GM18858 (cell line): ENCODE measurements at regions not wholly inside any gene's neighbourhood (a gene's known extent, or its start where the extent isn't known, plus 50 kb on each side); places are given as distances from the start of the nearest gene placed in this dataset.

ENCODE experiments used
- ATAC-seq: cut with Tn5 transposase; IDR thresholded peaks from one replicate; pipeline ENCODE4 v1.9.1; 2021; ENCODE audit not compliant: unreplicated experiment

DNA sequence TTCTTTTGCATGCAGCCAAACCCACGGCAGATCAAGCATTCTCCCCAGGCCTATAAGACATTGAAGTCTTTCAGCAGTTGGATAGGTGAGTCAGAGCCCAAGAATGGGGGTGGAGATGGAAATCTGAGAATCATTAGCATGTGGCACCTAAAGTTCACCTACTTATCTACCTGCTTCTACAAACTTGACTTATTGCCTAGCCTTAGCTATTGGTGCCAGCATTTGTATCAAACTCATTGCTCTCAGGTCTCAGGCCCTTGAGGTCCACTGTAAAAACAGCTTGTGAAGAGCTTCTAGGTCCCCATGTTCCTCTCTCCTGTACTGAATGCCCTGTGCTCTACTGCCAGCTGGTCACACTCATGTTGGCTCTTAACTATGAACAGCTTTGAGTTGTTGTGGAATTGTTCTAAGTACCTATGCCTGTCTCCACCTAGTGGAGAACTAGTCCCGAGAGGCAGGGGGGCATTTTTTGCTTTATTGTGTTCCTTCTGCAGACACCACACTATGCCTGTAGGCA is 278.4 kb upstream of the SPRED2 start:
- ATAC-seq = no peak

DNA sequence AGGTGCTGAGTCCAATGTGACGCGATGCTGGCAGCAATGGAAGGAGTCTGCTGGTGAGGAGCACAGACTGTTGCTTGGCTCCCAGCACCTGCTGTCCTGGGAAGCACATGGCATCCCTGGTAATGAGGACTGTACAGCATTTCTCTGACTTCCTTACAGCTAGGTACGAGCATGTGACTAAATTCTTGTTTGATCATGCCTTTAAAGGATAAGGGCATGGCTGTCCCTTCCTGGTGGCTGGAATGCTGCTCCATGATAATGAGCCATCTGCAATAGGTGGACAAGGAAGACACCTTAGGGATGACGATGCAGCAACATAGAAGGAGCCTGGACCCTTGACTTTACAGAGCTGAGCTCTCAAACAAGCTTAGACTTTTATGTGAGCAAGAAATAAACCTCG is 278.0 kb upstream of the SPRED2 start:
- ATAC-seq = no peak

DNA sequence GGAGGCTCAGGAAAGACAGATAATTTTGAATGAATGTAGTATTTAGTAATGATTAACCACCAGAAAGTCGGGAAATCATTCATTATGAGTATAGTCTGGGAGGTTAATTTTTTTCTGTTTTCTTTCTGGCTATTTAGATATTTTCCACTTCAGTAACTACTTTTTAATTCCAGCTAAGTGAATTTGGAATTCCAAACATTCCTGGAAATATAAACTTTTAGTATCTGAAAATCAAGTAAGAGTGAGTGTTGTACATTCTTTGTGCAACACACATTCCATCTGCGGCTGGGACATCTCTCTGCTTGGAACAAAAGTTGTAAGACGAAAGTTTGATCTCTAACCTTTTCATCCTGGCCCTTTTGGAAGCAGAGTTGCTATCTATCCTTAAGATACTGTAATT is 275.7 kb upstream of the SPRED2 start:
- ATAC-seq = no peak

DNA sequence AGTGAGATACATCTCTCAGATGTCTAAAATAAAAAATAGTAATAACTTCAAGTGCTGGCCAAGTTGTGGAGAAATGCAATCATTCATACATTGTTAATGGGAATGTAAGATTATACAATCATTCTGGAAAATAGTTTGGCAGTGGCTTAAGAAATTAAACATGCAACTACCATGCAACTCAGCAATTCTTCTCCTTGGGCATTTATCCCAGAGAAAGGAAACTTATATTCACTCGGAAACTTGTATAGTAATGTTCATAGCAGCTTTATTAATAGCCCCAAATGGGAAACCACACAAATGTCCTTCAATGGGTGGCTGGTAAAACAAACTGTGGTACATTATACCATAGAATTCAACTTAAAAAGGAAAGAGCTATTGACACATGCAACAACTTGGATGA is 274.0 kb upstream of the SPRED2 start:
- no peak for ATAC-seq

DNA sequence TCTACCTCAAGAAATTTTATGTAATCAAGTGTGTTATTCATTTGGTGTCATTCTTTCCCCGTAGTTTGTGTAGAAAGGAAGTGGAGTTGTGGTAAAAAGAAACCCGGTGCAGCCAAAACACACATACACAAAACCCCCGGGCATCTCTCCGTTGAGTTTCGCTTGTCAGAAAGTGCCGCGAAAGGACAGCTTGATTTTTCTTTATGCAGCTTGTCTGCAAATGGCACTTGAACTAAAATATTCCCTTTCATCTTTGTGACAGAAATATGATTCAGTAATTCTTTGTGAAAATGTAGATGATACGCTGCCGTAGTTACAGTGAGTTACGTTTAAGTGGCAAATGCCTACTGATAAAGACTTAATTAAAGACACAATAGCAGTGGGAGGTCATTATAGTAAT is 268.8 kb upstream of the SPRED2 start:
- ATAC-seq = no peak

DNA sequence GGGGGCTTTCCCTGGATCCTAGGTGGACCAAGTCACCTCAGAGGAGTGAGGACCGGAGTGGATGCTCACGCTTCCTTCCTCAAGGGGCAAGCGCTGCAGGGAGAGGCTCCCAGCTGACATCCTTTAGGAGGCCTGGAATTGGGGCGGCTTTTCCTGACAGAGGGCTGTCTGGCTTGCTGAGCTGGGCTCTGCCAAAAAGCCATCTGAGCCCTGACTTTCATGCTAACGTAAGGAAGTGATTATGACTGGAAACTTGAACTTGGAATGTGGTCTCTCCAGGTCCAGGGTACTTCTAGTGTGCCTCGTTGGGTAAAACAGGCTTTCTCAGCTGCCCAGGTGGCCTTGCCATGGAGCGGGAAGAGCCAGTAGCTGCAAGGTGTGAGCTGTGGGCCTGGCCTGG is 268.3 kb upstream of the SPRED2 start:
- ATAC-seq = no peak

DNA sequence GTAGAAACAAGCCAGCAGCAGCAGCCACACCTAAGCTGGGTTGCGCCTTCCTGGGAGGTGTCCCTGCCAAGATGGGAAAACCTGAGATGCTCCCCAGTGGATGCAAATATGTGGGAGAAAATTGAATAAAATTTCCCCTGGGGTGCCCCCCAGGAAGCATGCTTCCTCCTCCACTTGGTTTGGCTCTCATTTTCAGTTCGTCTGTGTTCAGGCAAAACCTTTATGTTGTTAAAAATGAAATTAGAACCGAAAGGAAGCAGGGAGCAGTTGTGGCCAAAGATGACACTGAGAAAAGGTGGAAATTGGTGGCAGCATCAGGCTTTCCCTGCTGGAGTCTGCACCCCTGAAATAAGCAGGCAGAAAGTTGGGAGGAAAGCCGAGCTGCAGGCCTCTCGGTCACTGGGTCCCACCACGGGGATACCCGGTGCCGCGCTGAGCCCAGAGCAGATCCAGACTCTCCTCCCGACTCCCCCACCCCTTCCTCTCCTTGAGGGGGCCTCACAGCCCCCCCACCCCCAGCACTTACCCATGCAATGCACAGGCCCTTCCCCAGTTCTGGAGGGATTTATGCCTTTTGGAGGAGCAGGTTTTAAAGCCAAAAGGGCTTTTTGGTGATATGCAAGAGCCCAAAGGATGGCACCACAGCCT is 267.7 kb upstream of the SPRED2 start:
- ATAC-seq = no peak

DNA sequence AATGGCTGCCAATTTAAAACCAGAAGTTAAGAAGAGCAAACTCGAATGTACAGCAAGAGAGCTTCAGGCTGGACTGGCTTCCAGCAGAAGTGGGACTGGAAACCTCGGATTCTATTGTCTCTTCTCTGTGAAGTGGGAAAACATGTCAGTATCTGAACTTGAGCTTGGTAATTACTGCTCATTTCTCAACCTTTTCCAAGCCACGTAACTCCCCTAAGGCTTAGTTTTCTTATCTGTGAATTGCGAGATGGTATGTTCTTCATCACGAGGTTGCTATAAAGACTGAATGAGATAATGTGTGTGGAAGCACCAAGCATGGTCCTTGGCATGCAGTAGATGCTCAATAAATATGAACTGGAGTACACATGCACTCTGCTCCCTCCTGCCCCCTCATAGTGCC is 259.4 kb upstream of the SPRED2 start:
- no peak for ATAC-seq

DNA sequence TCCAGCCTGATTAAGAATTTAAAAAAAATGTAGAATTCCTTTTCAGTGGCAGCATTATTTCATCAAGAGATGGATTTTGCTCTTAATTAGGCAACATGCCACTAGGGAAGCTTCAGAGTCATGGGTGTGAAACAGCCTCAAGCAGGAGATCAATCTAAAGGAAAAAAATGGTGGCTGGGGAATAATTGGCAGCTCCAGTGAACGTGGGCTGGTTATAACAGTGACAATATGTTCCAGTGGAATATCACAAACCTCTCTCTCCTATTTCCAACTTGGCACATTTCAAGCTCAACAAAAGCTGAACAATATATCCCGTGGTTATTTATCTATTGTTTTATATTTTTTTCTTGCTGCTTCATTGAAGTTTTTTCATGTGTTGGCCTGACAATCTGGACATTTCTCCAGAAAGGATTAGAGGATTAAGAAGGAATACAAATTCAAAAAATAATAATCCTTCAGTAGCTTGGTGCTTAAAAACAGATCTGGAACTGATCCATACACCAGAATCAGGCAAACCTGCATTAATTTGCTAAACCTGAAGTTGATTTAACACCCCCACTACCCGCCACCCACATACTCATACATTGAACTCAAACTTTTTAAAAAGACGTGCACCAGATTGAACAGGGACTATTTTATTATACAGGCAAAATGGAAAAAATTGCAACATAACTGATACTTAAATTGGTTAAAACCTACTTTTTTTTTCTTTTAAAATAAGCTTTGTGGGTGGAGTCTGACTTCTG is 255.9 kb upstream of the SPRED2 start:
- no peak for ATAC-seq

DNA sequence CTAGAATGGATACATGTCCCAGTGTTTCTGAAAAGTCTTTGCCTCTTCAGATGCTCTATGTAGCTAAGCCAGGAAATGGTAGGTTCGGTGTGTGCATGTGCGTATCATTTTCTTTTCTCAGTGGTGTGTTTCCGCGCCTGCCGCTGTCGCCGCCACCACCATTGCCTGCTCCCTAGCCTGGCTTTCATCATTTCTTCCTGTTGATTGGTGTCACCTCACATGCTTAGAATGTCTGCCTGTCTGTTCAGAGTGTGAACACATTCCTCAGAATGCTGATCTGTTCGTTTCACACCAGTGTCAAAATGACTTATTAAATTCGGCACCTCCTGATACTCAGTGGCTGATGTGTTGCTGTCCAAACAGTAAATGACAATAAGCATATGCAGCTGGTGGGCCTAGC is 255.2 kb upstream of the SPRED2 start:
- no peak for ATAC-seq

DNA sequence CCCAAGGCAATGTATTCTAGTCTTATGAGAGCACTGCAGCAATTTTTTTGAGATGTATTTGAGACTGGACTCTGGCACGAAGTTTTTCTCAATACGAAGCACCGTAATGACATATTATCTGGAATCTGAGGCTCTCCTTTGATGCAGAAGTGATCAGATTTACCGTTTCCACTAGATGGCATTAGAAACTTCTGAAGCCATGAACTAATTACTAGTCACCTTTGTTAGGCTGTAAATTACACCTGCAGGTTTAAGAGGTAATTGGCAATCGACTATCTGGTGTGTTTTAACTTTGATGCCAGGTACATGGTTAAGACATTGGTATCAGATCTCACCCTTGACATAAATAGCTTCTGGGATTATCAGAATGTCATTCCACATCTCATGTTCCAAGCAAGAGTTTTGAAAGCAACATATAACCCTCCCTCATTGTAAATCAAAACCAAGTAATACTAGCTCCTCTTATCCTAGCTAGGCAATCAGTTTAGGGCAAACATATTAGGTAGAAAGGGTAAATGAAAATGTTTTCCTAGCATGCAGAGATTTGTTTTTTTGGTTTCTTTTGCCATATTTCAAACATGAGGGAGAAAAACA is 254.6 kb upstream of the SPRED2 start:
- no peak for ATAC-seq

DNA sequence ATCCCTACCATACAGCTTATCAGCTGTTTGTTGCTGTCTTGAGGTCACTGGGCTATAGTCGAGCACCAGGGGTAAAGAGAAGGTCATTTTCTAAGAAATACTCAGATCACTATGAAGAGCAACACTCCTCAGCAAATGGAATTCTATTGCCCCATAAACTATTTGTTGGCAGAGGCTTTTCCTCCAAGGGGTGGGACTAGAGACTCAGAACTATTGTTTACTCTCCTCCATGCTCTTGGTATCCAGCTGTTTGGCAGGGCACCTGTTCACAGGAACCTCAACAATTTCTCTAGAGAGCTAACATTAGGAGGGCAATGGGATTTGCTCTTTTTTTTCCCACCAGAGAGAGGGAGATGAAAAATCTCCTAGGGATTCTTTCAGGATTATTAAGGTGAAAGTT is 249.1 kb upstream of the SPRED2 start:
- ATAC-seq = no peak

DNA sequence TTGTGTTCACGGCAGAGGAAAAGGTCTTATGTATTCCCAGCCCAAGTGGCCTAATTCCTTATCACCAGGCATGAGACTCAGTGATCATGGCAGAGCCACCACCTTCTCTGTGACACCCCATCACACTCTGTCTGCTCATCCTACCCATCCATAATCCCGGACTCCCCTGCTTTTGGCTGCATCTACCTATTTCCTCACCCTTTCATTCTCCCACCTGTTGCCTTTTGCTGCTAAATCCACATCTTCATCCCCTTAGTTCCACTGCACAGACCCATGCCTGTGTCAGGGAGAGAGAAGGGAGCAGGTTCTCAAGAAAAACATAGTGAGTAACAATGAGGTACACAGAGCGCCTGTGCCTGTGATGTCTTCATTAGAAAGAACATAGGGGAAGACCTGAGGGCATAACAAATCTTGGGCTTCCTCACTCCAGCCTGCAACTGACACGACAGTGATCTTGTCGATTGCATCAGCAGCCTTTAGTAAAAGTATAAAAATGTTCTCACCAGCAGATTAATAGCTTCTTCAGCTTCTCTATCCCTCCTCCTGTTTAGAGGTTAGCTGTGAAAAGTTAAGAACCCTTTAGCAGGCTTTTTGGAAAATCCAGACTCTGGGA is 246.5 kb upstream of the SPRED2 start:
- ATAC-seq = no peak

DNA sequence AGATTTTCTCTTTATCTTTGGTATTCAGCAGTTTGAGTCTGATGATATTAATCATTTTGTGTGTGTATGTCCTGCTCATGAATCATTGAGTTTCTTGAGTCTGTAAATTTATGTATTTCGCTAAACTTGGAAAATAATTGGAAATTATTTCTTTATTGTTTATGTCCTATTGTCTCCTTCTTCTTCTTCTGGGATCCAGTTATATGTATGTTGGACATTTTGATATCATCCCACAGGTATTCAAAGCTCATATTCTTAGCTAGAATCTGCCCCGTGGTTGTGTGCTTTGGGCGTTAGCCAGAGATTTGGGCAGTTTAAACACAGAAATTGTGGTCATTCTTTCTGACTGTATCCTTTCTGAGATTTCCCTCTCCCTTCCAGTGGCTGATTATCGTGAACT is 243.0 kb upstream of the SPRED2 start:
- ATAC-seq = no peak

DNA sequence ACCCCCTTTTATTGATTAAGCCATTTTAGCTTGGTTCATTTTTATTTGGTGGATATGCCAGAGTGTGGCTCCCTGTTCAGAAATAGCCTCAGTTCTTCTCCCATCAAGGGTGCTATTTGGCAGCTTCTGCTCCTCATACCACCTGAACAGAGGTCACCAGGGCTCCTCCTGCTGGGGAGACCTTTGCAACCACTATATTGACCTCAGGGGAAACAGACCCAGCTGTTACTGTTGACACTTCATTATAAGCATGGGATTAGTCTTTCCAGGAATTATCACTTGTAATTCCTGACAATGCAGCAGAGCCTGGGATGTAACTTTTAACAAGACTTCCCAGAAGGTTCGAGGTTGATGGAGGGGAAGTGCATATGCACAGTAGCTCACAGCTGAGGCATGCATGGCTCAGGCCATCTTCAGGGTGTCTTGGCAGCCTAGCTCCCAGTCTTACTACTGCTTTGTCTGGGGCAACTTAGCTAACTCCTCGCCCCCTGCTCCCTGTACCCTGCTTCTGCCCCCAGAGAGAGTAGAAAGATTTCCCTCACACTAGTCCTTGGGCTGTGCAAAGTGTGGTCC is 239.4 kb upstream of the SPRED2 start:
- ATAC-seq = no peak

DNA sequence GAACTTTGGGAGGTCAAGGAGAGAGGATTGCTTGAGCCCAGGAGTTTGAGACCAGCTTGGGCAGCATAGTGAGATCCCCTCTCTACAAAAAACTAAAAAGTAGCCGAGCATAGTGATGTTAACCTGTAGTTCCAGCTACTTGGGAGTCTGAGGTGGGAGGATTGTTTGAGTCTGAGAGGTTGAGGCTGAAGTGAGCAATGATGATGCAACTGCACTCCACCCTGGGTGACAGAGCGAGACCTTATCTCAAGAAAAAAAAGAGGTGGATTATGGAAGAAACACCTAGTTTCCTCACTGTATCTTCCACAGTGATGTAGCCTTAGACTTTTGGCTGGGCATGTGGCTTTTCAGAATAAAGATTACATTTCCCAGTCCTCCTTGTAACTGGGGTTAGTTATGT is 237.2 kb upstream of the SPRED2 start:
- no peak for ATAC-seq

DNA sequence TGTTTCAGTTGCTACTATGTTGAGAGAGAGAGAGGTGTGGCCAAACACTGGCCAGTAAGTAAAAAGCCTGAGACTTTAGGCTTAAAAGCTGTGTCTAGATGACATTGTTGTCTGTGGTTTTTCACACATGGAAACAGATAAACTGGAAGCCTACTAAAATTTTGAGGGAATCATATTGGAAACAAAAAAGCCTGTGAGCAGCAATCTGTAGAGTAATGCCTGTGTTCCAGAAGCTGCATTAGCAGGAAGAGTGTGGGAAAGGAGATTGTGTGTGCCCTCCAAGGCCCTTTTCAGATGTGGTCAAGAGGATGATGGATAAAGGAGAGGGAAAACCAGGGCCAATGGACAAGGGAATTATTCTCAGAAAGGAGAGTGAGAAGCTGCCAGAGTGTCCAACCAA is 236.3 kb upstream of the SPRED2 start:
- ATAC-seq = no peak

DNA sequence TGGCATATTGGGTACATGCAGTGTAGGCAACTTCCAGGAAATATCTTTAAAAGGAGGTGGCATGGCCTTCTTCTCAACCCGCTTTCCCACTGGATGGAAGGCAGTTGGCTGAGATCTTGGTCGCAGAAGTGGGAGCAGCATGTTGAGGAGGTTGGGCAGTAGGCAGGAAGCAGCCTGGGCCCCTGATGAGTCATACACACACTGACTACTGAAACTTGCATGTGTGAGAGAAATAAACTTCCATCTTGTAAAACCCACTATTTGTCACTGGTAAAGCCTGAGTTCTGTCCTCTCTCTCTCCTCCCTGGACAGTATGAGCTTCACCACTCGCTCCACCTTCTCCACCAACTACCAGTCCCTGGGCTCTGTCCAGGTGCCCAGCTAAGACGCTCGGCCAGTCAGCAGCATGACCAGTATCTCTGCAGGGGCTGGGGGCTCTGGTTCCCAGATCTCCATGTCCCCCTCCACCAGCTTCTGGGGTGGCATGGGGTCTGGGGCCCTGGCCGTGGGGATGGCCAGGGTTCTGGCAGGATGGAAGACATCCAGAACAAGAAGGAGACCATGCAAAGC is 233.8 kb upstream of the SPRED2 start:
- ATAC-seq = peak; percentile 100

DNA sequence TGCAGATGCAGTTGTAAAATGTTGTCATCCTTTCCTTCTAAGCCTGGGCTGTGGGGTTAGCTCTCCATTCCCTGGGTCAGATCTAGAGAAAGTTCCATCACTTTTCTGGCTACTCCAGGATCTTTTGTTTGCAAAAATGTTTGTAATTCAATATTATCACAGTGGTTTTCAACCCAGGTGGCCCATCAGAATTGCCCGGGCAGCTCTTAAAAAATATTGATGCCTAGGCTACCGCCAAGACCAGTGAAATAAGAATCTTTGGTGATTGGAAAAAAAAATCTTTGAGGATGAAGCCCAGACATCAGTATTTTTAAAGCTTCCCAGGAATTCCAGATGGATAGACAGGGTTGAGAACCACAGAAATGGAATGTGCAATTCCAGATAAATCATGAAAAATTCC is 232.5 kb upstream of the SPRED2 start:
- no peak for ATAC-seq

DNA sequence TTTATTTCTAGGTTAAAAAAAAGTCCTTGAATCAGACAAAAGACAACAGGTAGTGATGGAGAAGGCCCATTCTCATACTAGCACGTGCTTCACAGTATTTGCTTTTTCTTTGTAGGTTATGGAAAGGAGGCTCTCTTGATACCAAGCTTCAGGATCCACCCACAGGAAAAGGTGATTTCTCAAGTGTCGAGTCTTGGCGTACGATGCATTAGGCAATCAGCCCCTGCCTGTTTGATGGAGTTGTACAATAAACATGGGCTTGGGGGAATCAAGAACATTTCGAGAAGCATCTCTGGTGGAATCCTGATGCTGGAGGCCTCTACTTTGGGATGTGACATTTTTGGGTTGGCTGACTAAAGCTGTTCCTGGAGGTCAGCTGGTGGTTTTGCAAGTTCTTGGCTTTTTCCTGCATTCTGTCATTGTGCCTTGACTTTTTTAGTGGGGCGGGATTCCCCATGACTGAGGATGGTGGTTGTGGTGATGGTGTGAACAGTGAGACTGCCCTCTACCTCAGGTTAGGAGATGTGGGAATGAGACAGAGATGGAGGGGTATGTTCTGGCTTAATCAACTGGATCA is 231.5 kb upstream of the SPRED2 start:
- ATAC-seq = no peak
